SK-N-SH (cell line): ENCODE measurements at regions not wholly inside any gene's neighbourhood (a gene's known extent, or its start where the extent isn't known, plus 50 kb on each side); places are given as distances from the start of the nearest gene placed in this dataset.

Source experiments
- CTCF ChIP-seq: fragments of 200-600 bp; sonication (generic); IDR thresholded peaks from 2 replicates; pipeline ENCODE4 v1.6.1; 2017; ENCODE audit warnings: antibody characterized with exemption, mild to moderate bottlenecking, moderate library complexity
- FOSL2 ChIP-seq: IDR thresholded peaks from 2 replicates; pipeline ENCODE4 v1.4.0; 2012; ENCODE audit warnings: low read depth, mild to moderate bottlenecking, moderate library complexity, borderline replicate concordance
- GABPA ChIP-seq: IDR thresholded peaks from 2 replicates; pipeline ENCODE4 v1.4.0; 2012; ENCODE audit warnings: low read depth, mild to moderate bottlenecking
- NFIC ChIP-seq: IDR thresholded peaks from 2 replicates; pipeline ENCODE4 v1.4.0; 2012; ENCODE audit warnings: borderline replicate concordance
- PBX3 ChIP-seq: IDR thresholded peaks from 2 replicates; pipeline ENCODE4; 2012
- POLR2AphosphoS5 ChIP-seq: IDR thresholded peaks from 2 replicates; pipeline ENCODE4 v1.6.1; 2012; ENCODE audit warnings: low read depth, low read length
- RAD21 ChIP-seq: IDR thresholded peaks from 2 replicates; pipeline ENCODE4 v1.6.1; 2012; ENCODE audit warnings: mild to moderate bottlenecking, low read length
- RCOR1 ChIP-seq: fragments of 150-350 bp; IDR thresholded peaks from 2 replicates; pipeline ENCODE4 v1.6.1; 2017; ENCODE audit warnings: antibody characterized with exemption, low read length
- REST ChIP-seq: IDR thresholded peaks from 2 replicates; pipeline ENCODE4 v1.6.1; 2012; ENCODE audit warnings: mild to moderate bottlenecking, low read depth, low read length, moderate library complexity
- SMC3 ChIP-seq: IDR thresholded peaks from 2 replicates; pipeline ENCODE4 v1.6.1; 2012; ENCODE audit warnings: low read depth, low read length, improper control_type of control experiment
- TAF1 ChIP-seq: IDR thresholded peaks from 2 replicates; pipeline ENCODE4 v1.6.1; 2012; ENCODE audit warnings: low read depth, mild to moderate bottlenecking, low read length, moderate library complexity, borderline replicate concordance
- USF1 ChIP-seq: IDR thresholded peaks from 2 replicates; pipeline ENCODE4 v1.4.0; 2012; ENCODE audit warnings: low read depth, borderline replicate concordance
- USF2 ChIP-seq: fragments of 150-350 bp; IDR thresholded peaks from 2 replicates; pipeline ENCODE4 v1.6.1; 2017; ENCODE audit warnings: antibody characterized with exemption, low read length, low read depth, borderline replicate concordance

- TF ChIP-seq POLR2AphosphoS5 (no peak), FOSL2 (no peak), CTCF (no peak), RCOR1 (no peak), USF1 (no peak), USF2 (no peak), GABPA (no peak), TAF1 (no peak), NFIC (no peak), PBX3 (no peak), REST (no peak), RAD21 (no peak), SMC3 (no peak)
Measured at GRCh38 chr2:13005761-13006335, 289.1 kb downstream of the TRIB2 start.
